SK-N-SH (cell line): ENCODE measurements at regions not wholly inside any gene's neighbourhood (a gene's known extent, or its start where the extent isn't known, plus 50 kb on each side); places are given as distances from the start of the nearest gene placed in this dataset.

ENCODE experiments used
- CTCF ChIA-PET: fragments of 300-600, 350-600 bp; formaldehyde crosslinking; extraction: SDS; loops from one replicate; lab custom pipeline; 2021; lab: Yijun Ruan, JAX
- POLR2A ChIA-PET: fragments of 350-600 bp; sonication (Branson Sonifier 250); formaldehyde crosslinking; extraction: SDS; loops from one replicate; lab custom pipeline; 2020; ENCODE audit warnings: antibody characterized with exemption, inconsistent platforms; lab: Yijun Ruan, JAX
- DNase-seq: peaks from one replicate; pipeline ENCODE4 v3.0.0; 2012
- H2AFZ ChIP-seq: fragments of 200-600 bp; sonication (generic); 2 replicates; pipeline ENCODE4 v1.8.1; 2016; ENCODE audit warnings: antibody characterized with exemption, mild to moderate bottlenecking, low read depth
- H3F3A ChIP-seq: fragments of 200-600 bp; sonication (generic); replicated peaks from 2 replicates; pipeline ENCODE3; 2016; ENCODE audit warnings: antibody characterized with exemption, mild to moderate bottlenecking; ENCODE audit not compliant: insufficient read depth
- H3K27ac ChIP-seq, 2 experiments: fragments of 200-500 bp in 1 of 2; fragments of 200-600 bp in 1 of 2; sonication (Bioruptor generic) in 1 of 2; sonication (generic), shearing (Covaris generic) in 1 of 2; 2 replicates each; pipeline versions ENCODE4 v1.5.1 to v1.6.1; 2014 to 2016; ENCODE audit warnings: low read depth in 2 of 2, inconsistent platforms in 1 of 2, low read length in 1 of 2, mild to moderate bottlenecking in 1 of 2, mixed read lengths in 1 of 2
- H3K27me3 ChIP-seq: fragments of 200-600 bp; sonication (generic), shearing (Covaris generic); 2 replicates; pipeline ENCODE4 v1.6.1; 2016; ENCODE audit warnings: mixed run types; ENCODE audit not compliant: insufficient read depth
- H3K36me3 ChIP-seq, 2 experiments: fragments of 200-500 bp in 1 of 2; fragments of 200-600 bp in 1 of 2; sonication (Bioruptor generic) in 1 of 2; sonication (generic) in 1 of 2; replicated peaks in 1 of 2; 2 replicates each; pipeline versions ENCODE3 to v1.5.1; 2014 to 2016; ENCODE audit warnings: low read length in 1 of 2, mild to moderate bottlenecking in 1 of 2; ENCODE audit not compliant: insufficient read depth in 2 of 2, control insufficient read depth in 1 of 2
- H3K4me1 ChIP-seq, 2 experiments: fragments of 200-500 bp in 1 of 2; fragments of 200-600 bp in 1 of 2; sonication (Bioruptor generic) in 1 of 2; sonication (generic), shearing (Covaris generic) in 1 of 2; 2 replicates each; pipeline versions ENCODE4 v1.5.1 to v1.6.1; 2014 to 2016; ENCODE audit warnings: low read depth in 1 of 2, low read length in 1 of 2, mixed run types in 1 of 2; ENCODE audit not compliant: insufficient read depth in 2 of 2, control insufficient read depth in 1 of 2
- H3K4me2 ChIP-seq: fragments of 200-600 bp; sonication (generic), shearing (Covaris generic); 2 replicates; pipeline ENCODE4 v1.6.1; 2017; ENCODE audit warnings: mixed run types
- H3K4me3 ChIP-seq, 2 experiments: fragments of 200-500 bp in 1 of 2; fragments of 200-600 bp in 1 of 2; sonication (Bioruptor generic) in 1 of 2; sonication (generic), shearing (Covaris generic) in 1 of 2; 2 replicates each; pipeline versions ENCODE4 v1.5.1 to v1.8.1; 2014 to 2016; ENCODE audit warnings: low read depth in 2 of 2, inconsistent platforms in 1 of 2, low read length in 1 of 2, mild to moderate bottlenecking in 1 of 2, mixed read lengths in 1 of 2, moderate library complexity in 1 of 2
- H3K79me2 ChIP-seq: fragments of 200-600 bp; sonication (generic); 2 replicates; pipeline ENCODE4 v1.8.1; 2017; ENCODE audit warnings: mild to moderate bottlenecking; ENCODE audit not compliant: insufficient read depth
- H3K9ac ChIP-seq: fragments of 200-600 bp; sonication (generic); 2 replicates; pipeline ENCODE4 v1.6.1; 2017; ENCODE audit warnings: mixed run types
- H3K9me2 ChIP-seq: fragments of 200-600 bp; sonication (generic); 2 replicates; pipeline ENCODE4 v1.6.1; 2017; ENCODE audit warnings: mixed run types
- H3K9me3 ChIP-seq: fragments of 200-600 bp; sonication (generic); 2 replicates; pipeline ENCODE4 v1.6.1; 2017; ENCODE audit warnings: mixed run types, mild to moderate bottlenecking, moderate library complexity
- H4K20me1 ChIP-seq: fragments of 200-600 bp; sonication (generic); 2 replicates; pipeline ENCODE4 v1.6.1; 2017; ENCODE audit warnings: mild to moderate bottlenecking, mixed run types; ENCODE audit not compliant: insufficient read depth
- CTCF ChIP-seq: fragments of 200-600 bp; sonication (generic); IDR thresholded peaks from 2 replicates; pipeline ENCODE4 v1.6.1; 2017; ENCODE audit warnings: antibody characterized with exemption, mild to moderate bottlenecking, moderate library complexity
- ELF1 ChIP-seq: IDR thresholded peaks from 2 replicates; pipeline ENCODE4 v1.4.0; 2012
- EP300 ChIP-seq, 2 experiments: IDR thresholded peaks; 2 replicates each; pipeline versions ENCODE4 v1.4.0 to v1.6.1; 2012; ENCODE audit warnings: borderline replicate concordance in 1 of 2, low read depth in 1 of 2, low read length in 1 of 2
- FOXM1 ChIP-seq: IDR thresholded peaks from 2 replicates; pipeline ENCODE4 v1.4.0; 2012; ENCODE audit warnings: low read depth, mild to moderate bottlenecking
- GATA2 ChIP-seq: sonication (generic); formaldehyde crosslinking; IDR thresholded peaks from 2 replicates; pipeline ENCODE4 v1.5.0; 2020; ENCODE audit warnings: mild to moderate bottlenecking, missing genetic modification reagents
- JUND ChIP-seq: IDR thresholded peaks from 2 replicates; pipeline ENCODE4 v1.4.0; 2012
- MEF2A ChIP-seq: IDR thresholded peaks from 2 replicates; pipeline ENCODE4 v1.4.0; 2012; ENCODE audit warnings: low read depth, borderline replicate concordance
- MXI1 ChIP-seq: IDR thresholded peaks from 2 replicates; pipeline ENCODE4 v1.6.1; 2012; ENCODE audit warnings: mild to moderate bottlenecking, low read depth, low read length, improper control_type of control experiment
- NRF1 ChIP-seq: IDR thresholded peaks from 2 replicates; pipeline ENCODE4 v1.6.1; 2012; ENCODE audit warnings: low read depth, mild to moderate bottlenecking, low read length
- RAD21 ChIP-seq: IDR thresholded peaks from 2 replicates; pipeline ENCODE4 v1.6.1; 2012; ENCODE audit warnings: mild to moderate bottlenecking, low read length
- RFX5 ChIP-seq: IDR thresholded peaks from 2 replicates; pipeline ENCODE4 v1.6.1; 2012; ENCODE audit warnings: mild to moderate bottlenecking, improper control_type of control experiment, low read length
- RXRA ChIP-seq: IDR thresholded peaks from 2 replicates; pipeline ENCODE4 v1.4.0; 2012; ENCODE audit warnings: low read depth, mild to moderate bottlenecking, borderline replicate concordance
- SIN3A ChIP-seq: IDR thresholded peaks from 2 replicates; pipeline ENCODE4 v1.6.1; 2012; ENCODE audit warnings: low read depth, mild to moderate bottlenecking, low read length, moderate library complexity, borderline replicate concordance
- YY1 ChIP-seq: IDR thresholded peaks from 2 replicates; pipeline ENCODE4 v1.4.0; 2012; ENCODE audit warnings: low read depth, mild to moderate bottlenecking
- WGBS: methylation state at CpG from one replicate; pipeline ENCODE4 v1.1.6; 2017; ENCODE audit warnings: low lambda C conversion rate; 5-methylcytosine and 5-hydroxymethylcytosine counted together
- TF ChIP-seq, protein P1 (sequence below): IDR thresholded peaks from 2 replicates; pipeline ENCODE4; 2012
- TF ChIP-seq, protein P2 (sequence below): IDR thresholded peaks from 2 replicates; pipeline ENCODE4 v1.6.1; 2012; ENCODE audit warnings: mild to moderate bottlenecking, low read depth, low read length, moderate library complexity
- TF ChIP-seq, protein P3 (sequence below): IDR thresholded peaks from 2 replicates; pipeline ENCODE4 v1.4.0; 2012; ENCODE audit warnings: low read depth
- TF ChIP-seq, protein P4 (sequence below): IDR thresholded peaks from 2 replicates; pipeline ENCODE4 v1.4.0; 2012; ENCODE audit warnings: low read depth, borderline replicate concordance

DNA sequence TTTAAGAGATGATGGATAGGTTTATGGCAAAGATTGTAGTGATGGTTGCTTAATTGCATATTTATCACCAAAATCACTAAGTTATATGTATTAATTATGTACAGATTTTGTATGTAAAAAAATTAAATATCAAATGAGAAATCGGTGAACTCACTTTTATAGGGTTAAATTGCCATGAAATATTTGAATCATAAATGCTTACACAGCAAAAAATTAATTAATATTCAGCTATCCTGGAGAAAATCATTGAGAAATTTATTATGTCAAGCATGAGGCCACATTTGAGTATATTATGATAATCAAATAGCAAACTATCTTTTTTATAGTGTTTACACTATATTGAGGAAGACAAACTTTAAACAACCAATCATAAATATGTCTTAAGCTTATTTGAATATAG is 239.4 kb upstream of the BRINP3 start (continued):
- TF ChIP-seq ELF1 (no peak), YY1 (no peak), CTCF (no peak), EP300 (IDR thresholded peaks at IDR 0.05; ENCODE audit: borderline replicate concordance in 1 of 2, low read depth in 1 of 2, low read length in 1 of 2) (no peak), RFX5 (no peak), MEF2A (no peak), JUND (no peak)
- TF ChIP-seq, protein P1, sequence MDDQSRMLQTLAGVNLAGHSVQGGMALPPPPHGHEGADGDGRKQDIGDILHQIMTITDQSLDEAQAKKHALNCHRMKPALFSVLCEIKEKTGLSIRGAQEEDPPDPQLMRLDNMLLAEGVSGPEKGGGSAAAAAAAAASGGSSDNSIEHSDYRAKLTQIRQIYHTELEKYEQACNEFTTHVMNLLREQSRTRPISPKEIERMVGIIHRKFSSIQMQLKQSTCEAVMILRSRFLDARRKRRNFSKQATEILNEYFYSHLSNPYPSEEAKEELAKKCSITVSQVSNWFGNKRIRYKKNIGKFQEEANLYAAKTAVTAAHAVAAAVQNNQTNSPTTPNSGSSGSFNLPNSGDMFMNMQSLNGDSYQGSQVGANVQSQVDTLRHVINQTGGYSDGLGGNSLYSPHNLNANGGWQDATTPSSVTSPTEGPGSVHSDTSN: no peak
- TF ChIP-seq, protein P2, sequence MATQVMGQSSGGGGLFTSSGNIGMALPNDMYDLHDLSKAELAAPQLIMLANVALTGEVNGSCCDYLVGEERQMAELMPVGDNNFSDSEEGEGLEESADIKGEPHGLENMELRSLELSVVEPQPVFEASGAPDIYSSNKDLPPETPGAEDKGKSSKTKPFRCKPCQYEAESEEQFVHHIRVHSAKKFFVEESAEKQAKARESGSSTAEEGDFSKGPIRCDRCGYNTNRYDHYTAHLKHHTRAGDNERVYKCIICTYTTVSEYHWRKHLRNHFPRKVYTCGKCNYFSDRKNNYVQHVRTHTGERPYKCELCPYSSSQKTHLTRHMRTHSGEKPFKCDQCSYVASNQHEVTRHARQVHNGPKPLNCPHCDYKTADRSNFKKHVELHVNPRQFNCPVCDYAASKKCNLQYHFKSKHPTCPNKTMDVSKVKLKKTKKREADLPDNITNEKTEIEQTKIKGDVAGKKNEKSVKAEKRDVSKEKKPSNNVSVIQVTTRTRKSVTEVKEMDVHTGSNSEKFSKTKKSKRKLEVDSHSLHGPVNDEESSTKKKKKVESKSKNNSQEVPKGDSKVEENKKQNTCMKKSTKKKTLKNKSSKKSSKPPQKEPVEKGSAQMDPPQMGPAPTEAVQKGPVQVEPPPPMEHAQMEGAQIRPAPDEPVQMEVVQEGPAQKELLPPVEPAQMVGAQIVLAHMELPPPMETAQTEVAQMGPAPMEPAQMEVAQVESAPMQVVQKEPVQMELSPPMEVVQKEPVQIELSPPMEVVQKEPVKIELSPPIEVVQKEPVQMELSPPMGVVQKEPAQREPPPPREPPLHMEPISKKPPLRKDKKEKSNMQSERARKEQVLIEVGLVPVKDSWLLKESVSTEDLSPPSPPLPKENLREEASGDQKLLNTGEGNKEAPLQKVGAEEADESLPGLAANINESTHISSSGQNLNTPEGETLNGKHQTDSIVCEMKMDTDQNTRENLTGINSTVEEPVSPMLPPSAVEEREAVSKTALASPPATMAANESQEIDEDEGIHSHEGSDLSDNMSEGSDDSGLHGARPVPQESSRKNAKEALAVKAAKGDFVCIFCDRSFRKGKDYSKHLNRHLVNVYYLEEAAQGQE: no peak
- TF ChIP-seq, protein P3, sequence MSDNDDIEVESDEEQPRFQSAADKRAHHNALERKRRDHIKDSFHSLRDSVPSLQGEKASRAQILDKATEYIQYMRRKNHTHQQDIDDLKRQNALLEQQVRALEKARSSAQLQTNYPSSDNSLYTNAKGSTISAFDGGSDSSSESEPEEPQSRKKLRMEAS: no peak

DNA sequence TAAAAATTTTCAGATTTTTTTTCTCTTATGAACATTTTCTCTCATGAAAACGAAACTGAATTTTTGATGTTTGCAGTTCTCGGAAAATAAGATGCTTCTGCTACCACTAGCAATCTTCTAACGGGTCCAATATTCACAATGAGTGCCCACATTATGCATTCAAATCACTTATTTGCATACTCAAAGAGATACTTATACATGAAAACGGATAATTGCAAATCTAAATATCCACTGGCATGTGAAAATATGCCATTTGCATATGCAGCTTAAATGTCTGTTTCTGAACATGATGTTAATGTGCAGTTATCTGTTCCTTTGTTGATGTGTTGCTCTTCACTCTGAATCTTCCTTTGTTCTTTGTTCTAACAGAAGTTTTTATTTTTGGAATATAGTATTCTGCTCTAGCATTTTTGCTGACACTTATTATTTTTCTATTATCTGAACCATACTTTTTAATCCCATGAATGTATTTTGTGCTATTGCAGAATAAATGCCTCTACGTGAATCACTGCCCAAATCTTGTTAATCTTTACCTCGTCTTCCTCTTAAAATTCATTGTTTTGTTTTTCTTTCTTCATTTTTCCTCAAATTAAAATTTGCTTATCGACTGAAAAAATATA is 259.4 kb upstream of the BRINP3 start:
- POLR2A ChIA-PET: no interaction called here

More for the DNA sequence above, 259.4 kb upstream of the BRINP3 start:
- H2AFZ ChIP-seq: no peak overlapping the region
- H3K9me2 ChIP-seq: no peaks in the 10 kb centered on the region
- 20% methylated on average over 7 of the region's 7 CpGs for WGBS
- CTCF ChIA-PET: no interaction called here
- H3K9me3 ChIP-seq: no peaks in the 10 kb centered on the region; the same call in 1 of the 2 replicates
- no peak for TF ChIP-seq GATA2
- TF ChIP-seq JUND: no peak
- TF ChIP-seq RXRA: no peak
- TF ChIP-seq NRF1: no peak
- TF ChIP-seq, protein P3: no peak
- TF ChIP-seq RAD21: no peak
- no peak for TF ChIP-seq FOXM1
- no peak for TF ChIP-seq SIN3A
- TF ChIP-seq, protein P4, sequence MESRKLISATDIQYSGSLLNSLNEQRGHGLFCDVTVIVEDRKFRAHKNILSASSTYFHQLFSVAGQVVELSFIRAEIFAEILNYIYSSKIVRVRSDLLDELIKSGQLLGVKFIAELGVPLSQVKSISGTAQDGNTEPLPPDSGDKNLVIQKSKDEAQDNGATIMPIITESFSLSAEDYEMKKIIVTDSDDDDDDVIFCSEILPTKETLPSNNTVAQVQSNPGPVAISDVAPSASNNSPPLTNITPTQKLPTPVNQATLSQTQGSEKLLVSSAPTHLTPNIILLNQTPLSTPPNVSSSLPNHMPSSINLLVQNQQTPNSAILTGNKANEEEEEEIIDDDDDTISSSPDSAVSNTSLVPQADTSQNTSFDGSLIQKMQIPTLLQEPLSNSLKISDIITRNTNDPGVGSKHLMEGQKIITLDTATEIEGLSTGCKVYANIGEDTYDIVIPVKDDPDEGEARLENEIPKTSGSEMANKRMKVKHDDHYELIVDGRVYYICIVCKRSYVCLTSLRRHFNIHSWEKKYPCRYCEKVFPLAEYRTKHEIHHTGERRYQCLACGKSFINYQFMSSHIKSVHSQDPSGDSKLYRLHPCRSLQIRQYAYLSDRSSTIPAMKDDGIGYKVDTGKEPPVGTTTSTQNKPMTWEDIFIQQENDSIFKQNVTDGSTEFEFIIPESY: no peak
- TF ChIP-seq MXI1: no peak
- H3K4me2 ChIP-seq: no peak overlapping the region
- no peak overlapping the region for H3K27ac ChIP-seq
- no peak overlapping the region for H3K9ac ChIP-seq
- no peaks in the 10 kb centered on the region for H3K36me3 ChIP-seq
- no peak overlapping the region for H3K4me3 ChIP-seq
- H3K4me1 ChIP-seq: no peaks in the 10 kb centered on the region; a peak in 1 of 4 replicates
- no peaks in the 10 kb centered on the region for H3F3A ChIP-seq
- no peaks in the 10 kb centered on the region for H3K27me3 ChIP-seq
- no peaks in the 10 kb centered on the region for H4K20me1 ChIP-seq
- no peaks in the 10 kb centered on the region for H3K79me2 ChIP-seq
- no peak for DNase-seq
